ENCODE measurements at regions not wholly inside any gene's neighbourhood (a gene's known extent, or its start where the extent isn't known, plus 50 kb on each side); places are given as distances from the start of the nearest gene placed in this dataset.

- H3K27ac ChIP-seq (ENCODE audit: insufficient read depth, low read depth, low read length) = no peak overlapping the region
- H2AFZ ChIP-seq (ENCODE audit: low read depth, low read length) = no peak overlapping the region
- no peaks in the 10 kb centered on the region for H4K20me1 ChIP-seq (replicated peaks; ENCODE audit: control insufficient read depth, extremely low read depth, insufficient read depth, low read length)
- POLR2A ChIA-PET = no interaction called here
- no peaks in the 10 kb centered on the region for H3K9me1 ChIP-seq (replicated peaks; ENCODE audit: control insufficient read depth, extremely low read depth, insufficient read depth, low read length)
- H3K27me3 ChIP-seq (ENCODE audit: control insufficient read depth in 2 of 2, insufficient read depth in 2 of 2, low read length in 2 of 2) = no peaks in the 10 kb centered on the region
- no peaks in the 10 kb centered on the region for H3K4me1 ChIP-seq (ENCODE audit: control insufficient read depth, extremely low read depth, insufficient read depth, low read length)
- FAIRE-seq (no peak), DNase-seq (ENCODE audit: low read depth, low spot score) (no peak)
- H3K36me3 ChIP-seq (ENCODE audit: control insufficient read depth in 2 of 2, extremely low read depth in 1 of 2, insufficient read depth in 2 of 2, low read length in 2 of 2) = no peaks in the 10 kb centered on the region
- CTCF ChIA-PET = no interaction called here
- TF ChIP-seq POLR2AphosphoS5 (IDR thresholded peaks at IDR 0.05; ENCODE audit: insufficient read depth, low read depth, low read length) (no peak), MAX (IDR thresholded peaks at IDR 0.05; ENCODE audit: insufficient read depth, insufficient read length) (no peak), FOS (IDR thresholded peaks at IDR 0.05; ENCODE audit: borderline replicate concordance, insufficient read depth, low read length) (no peak), MYC (IDR thresholded peaks at IDR 0.05; ENCODE audit: low read depth, low read length) (no peak), JUN (IDR thresholded peaks at IDR 0.05; ENCODE audit: borderline replicate concordance, insufficient read depth, insufficient read length, low read depth) (no peak), EZH2 (IDR thresholded peaks at IDR 0.05; ENCODE audit: borderline replicate concordance, low read depth, low read length, severe bottlenecking) (no peak), GATA2 (IDR thresholded peaks at IDR 0.05; ENCODE audit: insufficient read depth, insufficient read length, low read depth, low read length) (no peak), POLR2A (IDR thresholded peaks at IDR 0.05; ENCODE audit: low read depth, low read length) (no peak)
- TF ChIP-seq, protein P1, sequence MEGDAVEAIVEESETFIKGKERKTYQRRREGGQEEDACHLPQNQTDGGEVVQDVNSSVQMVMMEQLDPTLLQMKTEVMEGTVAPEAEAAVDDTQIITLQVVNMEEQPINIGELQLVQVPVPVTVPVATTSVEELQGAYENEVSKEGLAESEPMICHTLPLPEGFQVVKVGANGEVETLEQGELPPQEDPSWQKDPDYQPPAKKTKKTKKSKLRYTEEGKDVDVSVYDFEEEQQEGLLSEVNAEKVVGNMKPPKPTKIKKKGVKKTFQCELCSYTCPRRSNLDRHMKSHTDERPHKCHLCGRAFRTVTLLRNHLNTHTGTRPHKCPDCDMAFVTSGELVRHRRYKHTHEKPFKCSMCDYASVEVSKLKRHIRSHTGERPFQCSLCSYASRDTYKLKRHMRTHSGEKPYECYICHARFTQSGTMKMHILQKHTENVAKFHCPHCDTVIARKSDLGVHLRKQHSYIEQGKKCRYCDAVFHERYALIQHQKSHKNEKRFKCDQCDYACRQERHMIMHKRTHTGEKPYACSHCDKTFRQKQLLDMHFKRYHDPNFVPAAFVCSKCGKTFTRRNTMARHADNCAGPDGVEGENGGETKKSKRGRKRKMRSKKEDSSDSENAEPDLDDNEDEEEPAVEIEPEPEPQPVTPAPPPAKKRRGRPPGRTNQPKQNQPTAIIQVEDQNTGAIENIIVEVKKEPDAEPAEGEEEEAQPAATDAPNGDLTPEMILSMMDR (IDR thresholded peaks at IDR 0.05; ENCODE audit: extremely low read depth in 1 of 2, insufficient read depth in 1 of 2, low read depth in 1 of 2, low read length in 2 of 2) = no peak
- H3K9me3 ChIP-seq (replicated peaks; ENCODE audit: control insufficient read depth, insufficient read depth, low read length) = peaks cover 4% of the 10 kb centered on the region
- dilution Hi-C loops (cut with MboI; ENCODE audit: extremely low pct_ligation_motif_present, low sequenced_read_pairs) (no loop called here), intact Hi-C loops (cut with micrococcal nuclease) (no loop called here)
- BruUV-seq (replicated peaks) = no TSS peak
- no peak overlapping the region for H3K9ac ChIP-seq (replicated peaks; ENCODE audit: extremely low read depth, insufficient read depth, low read length)
- no peak overlapping the region for H3K4me2 ChIP-seq (ENCODE audit: insufficient read depth, low read length)
- H3K4me3 ChIP-seq (replicated peaks in 1 of 3; ENCODE audit: insufficient read depth in 1 of 3, low read depth in 1 of 3, low read length in 3 of 3) = no peak overlapping the region
- H3K79me2 ChIP-seq (ENCODE audit: control insufficient read depth, insufficient read depth, low read length) = no peaks in the 10 kb centered on the region
These were observed 469.2 kb upstream of the ANO5 start for GRCh38 chr11:21723678-21724077.

Data from endothelial cell of umbilical vein (primary cell).